ENCODE measurements at regions not wholly inside any gene's neighbourhood (a gene's known extent, or its start where the extent isn't known, plus 50 kb on each side); places are given as distances from the start of the nearest gene placed in this dataset.

GRCh38 chr4:187944179-187944578 is 51.4 kb upstream of the ZFP42 start:
- TF ChIP-seq TCF12 (IDR thresholded peaks at IDR 0.05; ENCODE audit: low read depth) = no peak
- TF ChIP-seq USF1 (IDR thresholded peaks at IDR 0.05) = no peak
- no peak for TF ChIP-seq FOXM1 (IDR thresholded peaks at IDR 0.05; ENCODE audit: borderline replicate concordance, low read depth)
- no peak for TF ChIP-seq TAF1 (IDR thresholded peaks at IDR 0.05; ENCODE audit: low read depth)
- TF ChIP-seq TEAD4 (IDR thresholded peaks at IDR 0.05) = no peak
- TF ChIP-seq EP300 (IDR thresholded peaks at IDR 0.05; ENCODE audit: borderline replicate concordance) = no peak
- TF ChIP-seq EGR1 (IDR thresholded peaks at IDR 0.05) = no peak
- TF ChIP-seq MAX (IDR thresholded peaks at IDR 0.05) = no peak
- no peak for TF ChIP-seq RAD21 (IDR thresholded peaks at IDR 0.05; ENCODE audit: low read depth)
- no peak for TF ChIP-seq CREB1 (IDR thresholded peaks at IDR 0.05; ENCODE audit: low read depth)
- TF ChIP-seq NFIC (IDR thresholded peaks at IDR 0.05) = no peak
- TF ChIP-seq CEBPB (IDR thresholded peaks at IDR 0.05) = no peak
- TF ChIP-seq REST (IDR thresholded peaks at IDR 0.05; ENCODE audit: low read depth) = no peak

Measured in Ishikawa (cell line).